H1 (cell line): ENCODE measurements at regions not wholly inside any gene's neighbourhood (a gene's known extent, or its start where the extent isn't known, plus 50 kb on each side); places are given as distances from the start of the nearest gene placed in this dataset.
A peak's percentile ranks its signal among the peaks of the same experiment; 100 is the strongest.

ENCODE experiments used
- CTCF ChIA-PET: fragments of 300-600 bp; sonication (Branson Sonifier 250); formaldehyde crosslinking; loops from one replicate; lab custom pipeline; 2021; ENCODE audit not compliant: partially characterized antibody; lab: Charles Lee
- POLR2A ChIA-PET: fragments of 300-600 bp; sonication (Branson Sonifier 250); formaldehyde crosslinking; loops from one replicate; lab custom pipeline; 2021; ENCODE audit warnings: inconsistent platforms; ENCODE audit not compliant: partially characterized antibody; lab: Charles Lee
- DNase-seq, 2 experiments: peaks; one replicate each; pipeline versions ENCODE4 v3.0.0 to v3.0.0-alpha.2; 2010 to 2022; ENCODE audit warnings: low spot score in 2 of 2, low read depth in 1 of 2, mixed read lengths in 1 of 2
- FAIRE-seq: peaks from 2 replicates; lab custom pipeline; 2011; peaks lifted over from hg19 to GRCh38; lab: Jason Lieb, UNC
- H2AFZ ChIP-seq: 2 replicates; pipeline ENCODE4 v1.8.1; 2012; ENCODE audit warnings: low read length, inconsistent platforms
- H2AK5ac ChIP-seq: 2 replicates; pipeline ENCODE4 v1.6.1; 2013; ENCODE audit warnings: low read depth, low read length
- H2BK120ac ChIP-seq: replicated peaks from 2 replicates; pipeline ENCODE3; 2013; ENCODE audit warnings: low read depth, low read length, inconsistent platforms
- H2BK12ac ChIP-seq: 2 replicates; pipeline ENCODE4 v1.6.1; 2013; ENCODE audit warnings: low read depth, low read length
- H2BK15ac ChIP-seq: 2 replicates; pipeline ENCODE4 v1.6.1; 2013; ENCODE audit warnings: low read length
- H2BK20ac ChIP-seq: 2 replicates; pipeline ENCODE4 v1.6.1; 2013; ENCODE audit warnings: low read length
- H2BK5ac ChIP-seq: 2 replicates; pipeline ENCODE4 v1.6.1; 2013; ENCODE audit warnings: low read depth, low read length
- H3K14ac ChIP-seq: 2 replicates; pipeline ENCODE4 v1.6.1; 2013; ENCODE audit warnings: inconsistent platforms; ENCODE audit not compliant: insufficient read length
- H3K18ac ChIP-seq: 2 replicates; pipeline ENCODE4 v1.6.1; 2013; ENCODE audit warnings: low read length; ENCODE audit errors: extremely low read depth
- H3K23ac ChIP-seq: 2 replicates; pipeline ENCODE4 v1.6.1; 2013; ENCODE audit warnings: inconsistent platforms; ENCODE audit not compliant: insufficient read length
- H3K23me2 ChIP-seq: 2 replicates; pipeline ENCODE4 v1.6.1; 2013; ENCODE audit warnings: low read depth, low read length
- H3K27ac ChIP-seq: 2 replicates; pipeline ENCODE4 v1.6.1; 2011; ENCODE audit warnings: low read depth, low read length, inconsistent platforms
- H3K27me3 ChIP-seq, 4 experiments: replicated peaks in 1 of 4; 1 replicate in 1 of 4; 2 replicates in 3 of 4; pipeline versions ENCODE4 v1.6.1 to v1.8.1; 2011 to 2013; ENCODE audit warnings: low read length in 3 of 4, mild to moderate bottlenecking in 3 of 4, inconsistent platforms in 2 of 4, mixed read lengths in 2 of 4, moderate library complexity in 1 of 4; ENCODE audit not compliant: control insufficient read depth in 3 of 4, insufficient read depth in 3 of 4; ENCODE audit errors: extremely low read depth in 1 of 4
- H3K36me3 ChIP-seq, 4 experiments: 2 replicates each; pipeline versions ENCODE4 v1.6.1 to v1.8.1; 2011 to 2013; ENCODE audit warnings: mild to moderate bottlenecking in 4 of 4, low read length in 3 of 4, moderate library complexity in 2 of 4, control low read depth in 1 of 4, inconsistent platforms in 1 of 4; ENCODE audit not compliant: insufficient read depth in 4 of 4, control insufficient read depth in 2 of 4
- H3K4ac ChIP-seq: replicated peaks from 2 replicates; pipeline ENCODE3; 2013; ENCODE audit warnings: low read length, low read depth, mixed read lengths, inconsistent platforms; ENCODE audit not compliant: insufficient read length
- H3K4me1 ChIP-seq, 4 experiments: replicated peaks in 1 of 4; 1 replicate in 1 of 4; 2 replicates in 3 of 4; pipeline versions ENCODE4 v1.6.1 to v1.8.1; 2011 to 2013; ENCODE audit warnings: low read length in 3 of 4, inconsistent platforms in 2 of 4, mixed read lengths in 1 of 4; ENCODE audit not compliant: insufficient read depth in 4 of 4, control insufficient read depth in 3 of 4
- H3K4me2 ChIP-seq, 2 experiments: 2 replicates each; pipeline versions ENCODE4 v1.6.1 to v1.8.1; 2011 to 2013; ENCODE audit warnings: low read depth in 2 of 2, low read length in 2 of 2, control low read depth in 1 of 2, inconsistent platforms in 1 of 2, mild to moderate bottlenecking in 1 of 2; ENCODE audit not compliant: insufficient read depth in 1 of 2
- H3K4me3 ChIP-seq, 4 experiments: fragments of 200-600, 300-600 bp in 1 of 4; sonication (generic), shearing (Covaris generic), sonication (Bioruptor Twin) in 1 of 4; 2 replicates each; pipeline versions ENCODE4 v1.5.1 to v1.8.1; 2011 to 2016; ENCODE audit warnings: low read length in 4 of 4, low read depth in 3 of 4, control low read depth in 2 of 4, inconsistent platforms in 2 of 4, mild to moderate bottlenecking in 2 of 4, mixed read lengths in 1 of 4, moderate library complexity in 1 of 4; ENCODE audit not compliant: insufficient read depth in 2 of 4; ENCODE audit errors: extremely low read depth in 1 of 4
- H3K56ac ChIP-seq: replicated peaks from 2 replicates; pipeline ENCODE3; 2013; ENCODE audit warnings: low read depth, mild to moderate bottlenecking, mixed read lengths, low read length, inconsistent platforms; ENCODE audit not compliant: insufficient read length
- H3K79me1 ChIP-seq: 2 replicates; pipeline ENCODE4 v1.6.1; 2013; ENCODE audit warnings: low read depth, low read length, control low read depth
- H3K79me2 ChIP-seq, 2 experiments: 2 replicates each; pipeline versions ENCODE4 v1.6.1 to v1.8.1; 2012 to 2013; ENCODE audit warnings: low read length in 2 of 2, mild to moderate bottlenecking in 2 of 2, inconsistent platforms in 1 of 2; ENCODE audit not compliant: insufficient read depth in 2 of 2, control insufficient read depth in 1 of 2
- H3K9ac ChIP-seq, 4 experiments: replicated peaks in 1 of 4; 1 replicate in 1 of 4; 2 replicates in 3 of 4; pipeline versions ENCODE4 v1.6.1 to v1.8.1; 2011 to 2013; ENCODE audit warnings: low read depth in 3 of 4, low read length in 3 of 4, control low read depth in 2 of 4, mild to moderate bottlenecking in 2 of 4, moderate library complexity in 2 of 4, inconsistent platforms in 1 of 4; ENCODE audit errors: extremely low read depth in 1 of 4
- H3K9me3 ChIP-seq, 2 experiments: 2 replicates each; pipeline versions ENCODE4 v1.6.1 to v1.8.1; 2012 to 2013; ENCODE audit warnings: mild to moderate bottlenecking in 2 of 2, moderate library complexity in 2 of 2, control low read depth in 1 of 2, inconsistent platforms in 1 of 2, low read depth in 1 of 2, low read length in 1 of 2, mixed read lengths in 1 of 2; ENCODE audit not compliant: insufficient read depth in 2 of 2
- H4K20me1 ChIP-seq, 2 experiments: replicated peaks in 1 of 2; 2 replicates each; pipeline versions ENCODE3 to v1.8.1; 2011 to 2013; ENCODE audit warnings: inconsistent platforms in 2 of 2, low read length in 2 of 2, mild to moderate bottlenecking in 1 of 2; ENCODE audit not compliant: insufficient read depth in 2 of 2, control insufficient read depth in 1 of 2
- H4K5ac ChIP-seq: 2 replicates; pipeline ENCODE4 v1.6.1; 2013; ENCODE audit warnings: low read length, low read depth, mixed read lengths, inconsistent platforms; ENCODE audit not compliant: insufficient read length
- H4K8ac ChIP-seq: 2 replicates; pipeline ENCODE4 v1.8.0; 2013; ENCODE audit warnings: mild to moderate bottlenecking, moderate library complexity, low read length, inconsistent platforms; ENCODE audit not compliant: insufficient read depth; ENCODE audit errors: extremely low read depth
- H4K91ac ChIP-seq: replicated peaks from 2 replicates; pipeline ENCODE3; 2013; ENCODE audit warnings: low read length, mixed read lengths, inconsistent platforms; ENCODE audit not compliant: insufficient read length
- BACH1 ChIP-seq: IDR thresholded peaks from 2 replicates; pipeline ENCODE4 v1.6.1; 2012; ENCODE audit warnings: low read length, improper control_type of control experiment
- CBX5 ChIP-seq: fragments of 300-800, 300-1000 bp; sonication (generic); IDR thresholded peaks from 2 replicates; pipeline ENCODE4 v1.7.1; 2016; ENCODE audit warnings: antibody characterized with exemption, low read length, low read depth
- CEBPB ChIP-seq: IDR thresholded peaks from 2 replicates; pipeline ENCODE4 v1.6.1; 2012; ENCODE audit warnings: low read depth, low read length
- CHD2 ChIP-seq: IDR thresholded peaks from 2 replicates; pipeline ENCODE4 v1.6.1; 2012; ENCODE audit warnings: low read length, improper control_type of control experiment
- EZH2 ChIP-seq: fragments of 200-600 bp; sonication (generic); IDR thresholded peaks from 2 replicates; pipeline ENCODE4 v1.7.1; 2012; ENCODE audit warnings: low read depth, mild to moderate bottlenecking, moderate library complexity, low read length, inconsistent platforms; ENCODE audit not compliant: severe bottlenecking
- GABPA ChIP-seq: IDR thresholded peaks from 2 replicates; pipeline ENCODE4 v1.6.1; 2011; ENCODE audit warnings: mild to moderate bottlenecking, low read length, moderate library complexity, borderline replicate concordance; ENCODE audit not compliant: insufficient read depth
- GTF2F1 ChIP-seq: IDR thresholded peaks from 2 replicates; pipeline ENCODE4 v1.6.1; 2012; ENCODE audit warnings: low read depth, low read length, improper control_type of control experiment, borderline replicate concordance
- NRF1 ChIP-seq: IDR thresholded peaks from 2 replicates; pipeline ENCODE4 v1.6.1; 2011; ENCODE audit warnings: mild to moderate bottlenecking, low read depth, low read length, improper control_type of control experiment
- POLR2AphosphoS5 ChIP-seq: IDR thresholded peaks from 2 replicates; pipeline ENCODE4 v1.6.1; 2011; ENCODE audit warnings: low read depth, low read length
- POU5F1 ChIP-seq: IDR thresholded peaks from 2 replicates; pipeline ENCODE4 v1.6.1; 2011; ENCODE audit warnings: low read depth, mild to moderate bottlenecking, low read length, moderate library complexity
- RBBP5 ChIP-seq: IDR thresholded peaks from 2 replicates; pipeline ENCODE4 v1.7.1; 2012; ENCODE audit warnings: low read depth, mild to moderate bottlenecking, inconsistent platforms, low read length, moderate library complexity, borderline replicate concordance
- WGBS, 2 experiments: shearing (Covaris generic) in 1 of 2; methylation state at CpG; one replicate each; pipeline versions ENCODE4 v1.1.6 to v1.1.7; 2013 to 2015; ENCODE audit warnings: low lambda C conversion rate in 2 of 2, mixed read lengths in 2 of 2, inconsistent platforms in 1 of 2, low coverage in 1 of 2, missing lambda C conversion rate in 1 of 2; ENCODE audit not compliant: insufficient replicate concordance in 2 of 2, insufficient coverage in 1 of 2, insufficient read length in 1 of 2; ENCODE audit errors: extremely low coverage in 1 of 2, missing lambda C conversion rate in 1 of 2; 5-methylcytosine and 5-hydroxymethylcytosine counted together
- TF ChIP-seq, protein P1 (sequence below): IDR thresholded peaks from 2 replicates; pipeline ENCODE4 v1.6.1; 2012; ENCODE audit warnings: low read length, inconsistent platforms

- no peak overlapping the region for H4K5ac ChIP-seq
- H2BK15ac ChIP-seq = no peak overlapping the region
- 93% methylated on average over 6 of the region's 6 CpGs; no CpG with 5 or more reads in 1 of the 2 experiments for WGBS, 2 experiments
- no peak overlapping the region for H3K27ac ChIP-seq
- TF ChIP-seq CBX5 (no peak), CEBPB (no peak), POU5F1 (no peak), BACH1 (no peak), NRF1 (no peak), CHD2 (no peak), EZH2 (no peak), POLR2AphosphoS5 (no peak), GABPA (no peak), GTF2F1 (no peak), RBBP5 (no peak)
- TF ChIP-seq, protein P1, sequence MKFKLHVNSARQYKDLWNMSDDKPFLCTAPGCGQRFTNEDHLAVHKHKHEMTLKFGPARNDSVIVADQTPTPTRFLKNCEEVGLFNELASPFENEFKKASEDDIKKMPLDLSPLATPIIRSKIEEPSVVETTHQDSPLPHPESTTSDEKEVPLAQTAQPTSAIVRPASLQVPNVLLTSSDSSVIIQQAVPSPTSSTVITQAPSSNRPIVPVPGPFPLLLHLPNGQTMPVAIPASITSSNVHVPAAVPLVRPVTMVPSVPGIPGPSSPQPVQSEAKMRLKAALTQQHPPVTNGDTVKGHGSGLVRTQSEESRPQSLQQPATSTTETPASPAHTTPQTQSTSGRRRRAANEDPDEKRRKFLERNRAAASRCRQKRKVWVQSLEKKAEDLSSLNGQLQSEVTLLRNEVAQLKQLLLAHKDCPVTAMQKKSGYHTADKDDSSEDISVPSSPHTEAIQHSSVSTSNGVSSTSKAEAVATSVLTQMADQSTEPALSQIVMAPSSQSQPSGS = no peak
- peak overlapping the region; percentile 57 for H3K4ac ChIP-seq
- POLR2A ChIA-PET = no interaction called here
- H3K4me2 ChIP-seq = no peak overlapping the region
- H3K36me3 ChIP-seq = no peaks in the 10 kb centered on the region
- no peaks in the 10 kb centered on the region for H4K20me1 ChIP-seq
- H3K23ac ChIP-seq = no peak overlapping the region
- H2BK20ac ChIP-seq = no peak overlapping the region
- H4K8ac ChIP-seq = no peak overlapping the region
- CTCF ChIA-PET = no interaction called here
- H3K9ac ChIP-seq = no peak overlapping the region
- H3K79me2 ChIP-seq = no peaks in the 10 kb centered on the region
- no peaks in the 10 kb centered on the region for H3K23me2 ChIP-seq
- no peak overlapping the region for H2AFZ ChIP-seq
- no peaks in the 10 kb centered on the region; a peak in 1 of 4 replicates for H3K9me3 ChIP-seq
- peak overlapping the region; percentile 87 for H4K91ac ChIP-seq
- H2AK5ac ChIP-seq = no peak overlapping the region
- H2BK5ac ChIP-seq = no peak overlapping the region
- H3K4me3 ChIP-seq = no peak overlapping the region
- H3K18ac ChIP-seq = no peak overlapping the region
- peaks cover 0 to 6% (median 0%) of the 10 kb centered on the region in 4 experiments; a peak in 1 of 7 replicates for H3K27me3 ChIP-seq
- DNase-seq (no peak), FAIRE-seq (no peak)
- no peak overlapping the region for H2BK120ac ChIP-seq
- H3K79me1 ChIP-seq = no peaks in the 10 kb centered on the region
- peak overlapping the region; percentile 77; the same call in 1 of the 2 replicates for H2BK12ac ChIP-seq
- no peak overlapping the region for H3K56ac ChIP-seq
- no peak overlapping the region for H3K14ac ChIP-seq
- H3K4me1 ChIP-seq = peaks cover 2 to 20% (median 12%) of the 10 kb centered on the region in 4 experiments
Measured at GRCh38 chr18:78717766-78718150, 261.9 kb upstream of the SALL3 start.
